SK-N-SH treated with all-trans-retinoic acid at 6 μM for 48 hours (cell line): ENCODE measurements at regions not wholly inside any gene's neighbourhood (a gene's known extent, or its start where the extent isn't known, plus 50 kb on each side); places are given as distances from the start of the nearest gene placed in this dataset.

Experiments
- CSDC2 ChIP-seq: fragments of 250-450 bp; sonication (Bioruptor Pico); IDR thresholded peaks from 2 replicates; pipeline ENCODE4 v1.5.0; 2020; ENCODE audit warnings: mild to moderate bottlenecking, moderate library complexity
- ESRRG ChIP-seq: fragments of 250-450 bp; sonication (Bioruptor Pico); IDR thresholded peaks from 2 replicates; pipeline ENCODE4 v1.6.1; 2021; ENCODE audit warnings: mild to moderate bottlenecking
- GLIS3 ChIP-seq: fragments of 250-450 bp; sonication (Bioruptor Pico); IDR thresholded peaks from 2 replicates; pipeline ENCODE4 v1.5.0; 2020; ENCODE audit warnings: mild to moderate bottlenecking, moderate library complexity
- PATZ1 ChIP-seq: fragments of 250-450 bp; sonication (Bioruptor Pico); IDR thresholded peaks from 2 replicates; pipeline ENCODE4 v1.8.0; 2020; ENCODE audit warnings: mild to moderate bottlenecking, moderate library complexity, borderline replicate concordance
- POU6F1 ChIP-seq: fragments of 250-450 bp; sonication (Bioruptor Pico); IDR thresholded peaks from 2 replicates; pipeline ENCODE4 v1.8.0; 2021; ENCODE audit warnings: low read depth, mild to moderate bottlenecking, moderate library complexity, borderline replicate concordance
- PPARA ChIP-seq: fragments of 250-450 bp; sonication (Bioruptor Pico); IDR thresholded peaks from 2 replicates; pipeline ENCODE4 v1.5.0; 2020; ENCODE audit warnings: mild to moderate bottlenecking, borderline replicate concordance
- SNAI2 ChIP-seq: fragments of 250-450 bp; sonication (Bioruptor Pico); IDR thresholded peaks from 2 replicates; pipeline ENCODE4 v1.5.0; 2020; ENCODE audit warnings: mild to moderate bottlenecking, moderate library complexity
- TOX ChIP-seq: fragments of 250-450 bp; sonication (Bioruptor Pico); IDR thresholded peaks from 2 replicates; pipeline ENCODE4 v1.8.0; 2021; ENCODE audit warnings: mild to moderate bottlenecking, moderate library complexity, borderline replicate concordance
- ZNF70 ChIP-seq: fragments of 450-650 bp; formaldehyde crosslinking; IDR thresholded peaks from 2 replicates; pipeline ENCODE4 v1.5.0; 2020; ENCODE audit warnings: mild to moderate bottlenecking, moderate library complexity
- ZNF8 ChIP-seq: fragments of 450-650 bp; formaldehyde crosslinking; IDR thresholded peaks from 2 replicates; pipeline ENCODE4 v1.5.0; 2020; ENCODE audit warnings: mild to moderate bottlenecking, moderate library complexity

GRCh38 chr2:23293063-23293462 lies 91.9 kb upstream of the KLHL29 start:
- TF ChIP-seq ESRRG (CRISPR knock-in tag) (no peak), ZNF8 (CRISPR knock-in tag) (no peak), CSDC2 (no peak), PATZ1 (no peak), GLIS3 (CRISPR knock-in tag) (no peak), PPARA (CRISPR knock-in tag) (no peak), TOX (CRISPR knock-in tag) (no peak), SNAI2 (no peak), POU6F1 (no peak), ZNF70 (CRISPR knock-in tag) (no peak)
